GM12878 (cell line): ENCODE measurements at regions not wholly inside any gene's neighbourhood (a gene's known extent, or its start where the extent isn't known, plus 50 kb on each side); places are given as distances from the start of the nearest gene placed in this dataset.

ENCODE experiments used
- EZH2 ChIP-seq: IDR thresholded peaks from 2 replicates; pipeline ENCODE4 v1.6.1; 2012; ENCODE audit warnings: low read depth, mild to moderate bottlenecking, control low read depth, inconsistent platforms, low read length, borderline replicate concordance; ENCODE audit not compliant: control insufficient read depth
- HCFC1 ChIP-seq: fragments of 150-350 bp; IDR thresholded peaks from 2 replicates; pipeline ENCODE4 v1.6.1; 2014; ENCODE audit warnings: low read length
- JUND ChIP-seq: IDR thresholded peaks from 2 replicates; pipeline ENCODE4 v1.6.1; 2012; ENCODE audit warnings: low read depth, mild to moderate bottlenecking, low read length, improper control_type of control experiment, moderate library complexity
- MAX ChIP-seq: IDR thresholded peaks from 2 replicates; pipeline ENCODE4 v1.6.1; 2012; ENCODE audit warnings: low read depth, low read length, improper control_type of control experiment
- POLR2AphosphoS5 ChIP-seq: IDR thresholded peaks from 2 replicates; pipeline ENCODE4 v1.6.1; 2011; ENCODE audit warnings: mild to moderate bottlenecking, low read length, inconsistent platforms
- RELA ChIP-seq: fragments of 450-650 bp; IDR thresholded peaks from 2 replicates; pipeline ENCODE4 v1.8.0; 2014; ENCODE audit warnings: borderline replicate concordance; ENCODE audit not compliant: partially characterized antibody

DNA sequence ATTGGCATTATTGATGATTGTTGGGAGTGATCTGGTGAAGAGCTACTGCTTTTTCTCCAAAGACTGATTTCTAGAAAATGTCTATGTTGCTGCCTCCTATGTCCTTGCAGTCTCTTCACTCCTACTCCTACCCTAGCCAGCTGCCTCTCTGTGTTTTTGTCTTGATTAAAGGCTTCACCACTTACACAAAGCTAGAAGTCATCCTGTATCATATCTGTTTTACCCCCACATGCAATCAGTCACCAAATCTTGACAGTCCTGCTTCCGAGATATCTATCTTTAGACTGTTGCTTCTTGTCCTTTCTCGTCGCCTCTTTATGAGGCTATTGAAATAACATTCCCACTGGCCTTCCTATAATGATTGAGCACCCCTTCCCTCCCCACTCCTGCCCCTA lies 84.5 kb upstream of the ITGA4 start:
- TF ChIP-seq HCFC1, result no peak
- no peak for TF ChIP-seq POLR2AphosphoS5
- TF ChIP-seq EZH2, result no peak
- no peak for TF ChIP-seq MAX
- no peak for TF ChIP-seq JUND
- no peak for TF ChIP-seq RELA
